Lower leg skin (tissue), 4 donors: ENCODE measurements at regions not wholly inside any gene's neighbourhood (a gene's known extent, or its start where the extent isn't known, plus 50 kb on each side); places are given as distances from the start of the nearest gene placed in this dataset.

Source experiments
- DNase-seq, 2 donors: peaks; one replicate each; pipeline ENCODE4 v3.0.0-alpha.2; 2019; ENCODE audit warnings: low spot score in 2 of 2
- H3K4me3 ChIP-seq: fragments of 200-600 bp; sonication (generic); 2 replicates; pipeline ENCODE4 v1.5.1; 2017; ENCODE audit warnings: mild to moderate bottlenecking, low read depth; ENCODE audit not compliant: poor library complexity, severe bottlenecking
- POLR2A ChIP-seq, 2 donors: fragments of 450-650 bp; IDR thresholded peaks; one replicate each; pipeline ENCODE4 v1.6.1; 2016 to 2017; ENCODE audit warnings: antibody characterized with exemption in 2 of 2, mild to moderate bottlenecking in 1 of 2, moderate library complexity in 1 of 2
- WGBS, 2 donors: methylation state at CpG; one replicate each; pipeline ENCODE4 v1.1.5; 2018; 5-methylcytosine and 5-hydroxymethylcytosine counted together
- intact Hi-C: fragments of 100-400 bp; cut with DNase I; formaldehyde crosslinking; loops from one replicate; pipeline ENCODE4 v1.15.0; 2023; ENCODE audit warnings: low total_unique reads
- TF ChIP-seq, protein P1 (sequence below), 3 donors: fragments of 450-650 bp; IDR thresholded peaks; one replicate each; pipeline ENCODE4 v1.5.1; 2016; ENCODE audit warnings: antibody characterized with exemption in 3 of 3, mild to moderate bottlenecking in 3 of 3, moderate library complexity in 2 of 3

DNA sequence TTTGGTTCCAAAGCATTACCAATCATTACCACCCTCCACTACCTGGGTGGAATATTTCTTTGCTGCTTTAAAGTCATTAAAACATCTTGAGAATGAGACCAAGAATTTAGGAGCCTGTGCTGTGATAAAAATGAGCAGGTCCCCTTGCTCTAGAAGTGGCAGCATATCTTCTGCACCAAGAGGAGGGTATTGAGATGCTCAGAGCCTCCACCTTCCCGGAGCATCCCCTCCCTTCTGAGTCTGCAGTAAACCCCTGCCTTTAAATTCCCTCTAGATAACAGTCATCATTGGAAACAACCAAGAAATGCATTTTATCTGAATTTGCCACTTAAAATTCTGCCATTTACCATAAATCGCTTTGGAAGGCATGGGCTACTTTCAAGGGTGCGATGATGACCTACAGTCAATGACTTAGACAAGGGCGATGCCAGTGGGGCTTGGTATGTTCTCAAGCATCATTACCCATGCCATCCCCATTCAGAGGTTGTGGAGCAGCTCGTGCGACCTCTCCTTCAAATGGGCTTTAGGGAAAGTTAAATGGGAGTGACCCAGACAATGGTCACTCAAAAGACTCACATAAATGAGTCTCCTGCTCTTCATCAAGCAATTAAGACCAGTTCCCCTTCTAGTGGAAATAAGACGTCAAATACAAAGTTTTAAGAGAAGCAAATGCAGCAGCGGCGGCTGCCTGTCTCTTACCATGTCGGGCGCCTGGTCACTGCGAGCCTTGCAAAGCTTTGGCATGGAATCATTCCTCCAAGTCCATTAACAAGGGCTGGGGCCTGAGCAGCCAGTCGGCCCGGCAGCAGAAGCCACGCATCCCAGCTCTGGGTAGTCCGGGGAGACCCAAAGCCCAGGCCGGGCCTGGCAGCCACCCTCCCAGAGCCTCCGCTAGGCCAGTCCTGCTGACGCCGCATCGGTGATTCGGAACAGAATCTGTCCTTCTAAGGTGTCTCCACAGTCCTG is 334.5 kb downstream of the TMEM121 start:
- WGBS, 2 donors: 86 to 87% methylated on average over 20 to 22 of the region's 22 CpGs

GRCh38 chr14:105861985-105862465 is 335.6 kb downstream of the TMEM121 start:
- peak in 1 of 2 donors; percentile 79 for DNase-seq

More for the DNA sequence above, 334.5 kb downstream of the TMEM121 start:
- H3K4me3 ChIP-seq: no peak overlapping the region
- DNase-seq: peak in 1 of 2 donors; percentile 52
- intact Hi-C loops: no loop called here
- no peak for TF ChIP-seq POLR2A (IDR thresholded peaks at IDR 0.05)
- TF ChIP-seq, protein P1, sequence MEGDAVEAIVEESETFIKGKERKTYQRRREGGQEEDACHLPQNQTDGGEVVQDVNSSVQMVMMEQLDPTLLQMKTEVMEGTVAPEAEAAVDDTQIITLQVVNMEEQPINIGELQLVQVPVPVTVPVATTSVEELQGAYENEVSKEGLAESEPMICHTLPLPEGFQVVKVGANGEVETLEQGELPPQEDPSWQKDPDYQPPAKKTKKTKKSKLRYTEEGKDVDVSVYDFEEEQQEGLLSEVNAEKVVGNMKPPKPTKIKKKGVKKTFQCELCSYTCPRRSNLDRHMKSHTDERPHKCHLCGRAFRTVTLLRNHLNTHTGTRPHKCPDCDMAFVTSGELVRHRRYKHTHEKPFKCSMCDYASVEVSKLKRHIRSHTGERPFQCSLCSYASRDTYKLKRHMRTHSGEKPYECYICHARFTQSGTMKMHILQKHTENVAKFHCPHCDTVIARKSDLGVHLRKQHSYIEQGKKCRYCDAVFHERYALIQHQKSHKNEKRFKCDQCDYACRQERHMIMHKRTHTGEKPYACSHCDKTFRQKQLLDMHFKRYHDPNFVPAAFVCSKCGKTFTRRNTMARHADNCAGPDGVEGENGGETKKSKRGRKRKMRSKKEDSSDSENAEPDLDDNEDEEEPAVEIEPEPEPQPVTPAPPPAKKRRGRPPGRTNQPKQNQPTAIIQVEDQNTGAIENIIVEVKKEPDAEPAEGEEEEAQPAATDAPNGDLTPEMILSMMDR (IDR thresholded peaks at IDR 0.05): no peak

DNA sequence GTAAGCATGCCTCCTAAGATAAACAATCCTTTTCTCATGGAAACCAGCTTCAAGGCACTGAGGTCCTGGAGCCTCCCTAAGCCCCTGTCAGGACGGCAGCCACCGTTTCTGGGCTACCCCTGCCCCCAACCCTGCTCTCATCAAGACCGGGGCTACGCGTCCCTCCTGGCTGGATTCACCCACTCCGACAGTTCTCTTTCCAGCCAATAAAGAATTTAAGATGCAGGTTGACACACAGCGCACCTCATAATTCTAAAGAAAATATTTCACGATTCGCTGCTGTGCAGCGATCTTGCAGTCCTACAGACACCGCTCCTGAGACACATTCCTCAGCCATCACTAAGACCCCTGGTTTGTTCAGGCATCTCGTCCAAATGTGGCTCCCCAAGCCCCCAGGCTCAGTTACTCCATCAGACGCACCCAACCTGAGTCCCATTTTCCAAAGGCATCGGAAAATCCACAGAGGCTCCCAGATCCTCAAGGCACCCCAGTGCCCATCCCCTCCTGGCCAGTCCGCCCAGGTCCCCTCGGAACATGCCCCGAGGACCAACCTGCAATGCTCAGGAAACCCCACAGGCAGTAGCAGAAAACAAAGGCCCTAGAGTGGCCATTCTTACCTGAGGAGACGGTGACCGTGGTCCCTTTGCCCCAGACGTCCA is 336.3 kb downstream of the TMEM121 start:
- intact Hi-C loops: no loop called here
- 78 to 83% methylated on average over 20 of the region's 20 CpGs for WGBS, 2 donors
- H3K4me3 ChIP-seq: no peak overlapping the region
- TF ChIP-seq, protein P1 (IDR thresholded peaks at IDR 0.05): no peak
- no peak for TF ChIP-seq POLR2A (IDR thresholded peaks at IDR 0.05)
- DNase-seq: peak in 1 of 2 donors; percentile 25

More at GRCh38 chr14:105861985-105862465, 335.6 kb downstream of the TMEM121 start:
- 74 to 75% methylated on average over 11 of the region's 11 CpGs for WGBS, 2 donors
- no peak for TF ChIP-seq POLR2A (IDR thresholded peaks at IDR 0.05)
- TF ChIP-seq, protein P1 (IDR thresholded peaks at IDR 0.05): no peak
- no peak overlapping the region for H3K4me3 ChIP-seq
- intact Hi-C loops: no loop called here

DNA sequence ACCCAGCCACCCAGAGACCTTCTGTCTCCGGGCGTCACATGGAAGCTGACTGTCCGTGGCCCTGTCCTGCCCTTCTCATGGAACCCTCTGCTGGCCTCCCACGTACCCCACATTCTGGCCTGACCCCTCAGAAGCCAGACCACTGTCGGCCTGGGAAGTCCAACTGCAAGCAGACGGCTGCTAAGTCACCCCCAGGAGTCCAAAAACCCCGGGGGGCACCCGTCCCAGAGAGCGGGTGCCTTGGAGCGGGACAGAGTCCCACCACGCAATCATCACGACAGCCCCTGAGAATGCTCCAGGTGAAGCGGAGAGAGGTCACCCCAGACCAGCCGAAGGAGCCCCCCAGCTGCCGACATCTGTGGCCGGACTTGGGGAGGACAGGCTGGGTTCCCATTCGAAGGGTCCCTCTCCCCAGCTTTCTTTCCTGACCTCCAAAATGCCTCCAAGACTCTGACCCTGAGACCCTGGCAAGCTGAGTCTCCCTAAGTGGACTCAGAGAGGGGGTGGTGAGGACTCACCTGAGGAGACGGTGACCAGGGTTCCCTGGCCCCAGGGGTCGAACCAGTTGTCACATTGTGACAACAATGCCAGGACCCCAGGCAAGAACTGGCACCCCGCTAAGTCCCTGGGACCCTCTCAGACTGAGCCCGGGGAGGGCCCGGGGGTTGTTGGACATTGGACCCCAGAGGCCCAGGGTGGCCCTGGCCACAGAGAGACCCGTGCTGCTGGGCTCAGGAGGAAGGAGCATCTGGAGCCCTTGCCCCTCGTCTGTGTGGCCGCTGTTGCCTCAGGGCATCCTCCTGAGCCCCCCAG is 337.1 kb downstream of the TMEM121 start:
- 76 to 77% methylated on average over 21 to 24 of the region's 25 CpGs for WGBS, 2 donors
- no peak overlapping the region for H3K4me3 ChIP-seq
- TF ChIP-seq, protein P1 (IDR thresholded peaks at IDR 0.05): no peak
- no peak for TF ChIP-seq POLR2A (IDR thresholded peaks at IDR 0.05)
- intact Hi-C loops: no loop called here
- peak in 1 of 2 donors; percentile 52 for DNase-seq

DNA sequence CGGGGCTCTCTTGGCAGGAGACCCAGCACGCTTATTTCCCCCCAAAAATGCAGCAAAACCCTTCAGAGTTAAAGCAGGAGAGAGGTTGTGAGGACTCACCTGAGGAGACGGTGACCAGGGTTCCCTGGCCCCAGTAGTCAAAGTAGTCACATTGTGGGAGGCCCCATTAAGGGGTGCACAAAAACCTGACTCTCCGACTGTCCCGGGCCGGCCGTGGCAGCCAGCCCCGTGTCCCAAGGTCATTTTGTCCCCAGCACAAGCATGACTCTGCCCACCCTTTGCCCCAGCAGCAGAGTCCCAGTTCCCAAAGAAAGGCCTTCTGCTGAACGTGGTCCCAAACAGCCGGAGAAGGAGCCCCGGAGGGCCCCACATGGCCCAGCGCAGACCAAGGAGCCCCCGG is 337.7 kb downstream of the TMEM121 start:
- intact Hi-C loops: no loop called here
- H3K4me3 ChIP-seq: no peak overlapping the region
- TF ChIP-seq, protein P1 (IDR thresholded peaks at IDR 0.05): no peak
- TF ChIP-seq POLR2A (IDR thresholded peaks at IDR 0.05): no peak
- DNase-seq: peak in 1 of 2 donors; percentile 65
- WGBS, 2 donors: 60 to 80% methylated on average over 11 to 12 of the region's 13 CpGs
